Transverse colon (tissue), 4 donors: ENCODE measurements at regions not wholly inside any gene's neighbourhood (a gene's known extent, or its start where the extent isn't known, plus 50 kb on each side); places are given as distances from the start of the nearest gene placed in this dataset.

ENCODE experiments used
- CTCF ChIP-seq, 5 experiments: fragments of 200-600 bp in 3 of 5; fragments of 450-650 bp in 2 of 5; sonication (generic) in 3 of 5; IDR thresholded peaks; 1 replicate in 2 of 5; 2 replicates in 3 of 5; pipeline ENCODE4 v1.5.1; 2016 to 2017; ENCODE audit warnings: antibody characterized with exemption in 5 of 5, inconsistent platforms in 3 of 5, mild to moderate bottlenecking in 2 of 5, moderate library complexity in 1 of 5
- EP300 ChIP-seq: sonication (generic); formaldehyde crosslinking; IDR thresholded peaks from one replicate; pipeline ENCODE4 v1.6.1; 2017; ENCODE audit warnings: antibody characterized with exemption, low read depth
- POLR2A ChIP-seq: fragments of 450-650 bp; IDR thresholded peaks from one replicate; pipeline ENCODE4 v1.6.1; 2016; ENCODE audit warnings: antibody characterized with exemption, mild to moderate bottlenecking, moderate library complexity
- POLR2AphosphoS5 ChIP-seq, 3 donors: sonication (generic); formaldehyde crosslinking; IDR thresholded peaks; one replicate each; pipeline ENCODE4 v1.6.1; 2016; ENCODE audit warnings: antibody characterized with exemption in 3 of 3

GRCh38 chr1:78231894-78232293 lies 186.1 kb downstream of the GIPC2 start:
- TF ChIP-seq CTCF (IDR thresholded peaks at IDR 0.05) (peak in 1 of 5 experiments; percentile 18), POLR2AphosphoS5 (IDR thresholded peaks at IDR 0.05) (no peak), POLR2A (no peak), EP300 (no peak)
